GM23248 (cell line): ENCODE measurements at regions not wholly inside any gene's neighbourhood (a gene's known extent, or its start where the extent isn't known, plus 50 kb on each side); places are given as distances from the start of the nearest gene placed in this dataset.

ENCODE experiments used
- EZH2 ChIP-seq: fragments of 200-600 bp; sonication (generic); IDR thresholded peaks from 2 replicates; pipeline ENCODE4 v1.6.1; 2018; ENCODE audit warnings: antibody characterized with exemption, mild to moderate bottlenecking; ENCODE audit not compliant: insufficient read depth, poor library complexity, severe bottlenecking
- EZH2phosphoT487 ChIP-seq: fragments of 200-600 bp; sonication (generic); IDR thresholded peaks from 2 replicates; pipeline ENCODE4 v1.6.1; 2018; ENCODE audit warnings: antibody characterized with exemption, moderate library complexity, mild to moderate bottlenecking, low read depth; ENCODE audit not compliant: insufficient read depth

- TF ChIP-seq EZH2 (no peak), EZH2phosphoT487 (no peak)
These were observed 55.9 kb upstream of the GJB6 start for GRCh38 chr13:20287976-20288375.
